Esophagus squamous epithelium (tissue), 4 donors: ENCODE measurements at regions not wholly inside any gene's neighbourhood (a gene's known extent, or its start where the extent isn't known, plus 50 kb on each side); places are given as distances from the start of the nearest gene placed in this dataset.

Source experiments
- POLR2A ChIP-seq, 4 donors: fragments of 450-650 bp; IDR thresholded peaks; one replicate each; pipeline ENCODE4 v1.6.1; 2017; ENCODE audit warnings: antibody characterized with exemption in 4 of 4, mild to moderate bottlenecking in 4 of 4, moderate library complexity in 3 of 4
- TF ChIP-seq, protein P1 (sequence below), 6 experiments: fragments of 450-650 bp in 4 of 6; fragments of 200-600 bp in 2 of 6; sonication (generic) in 2 of 6; IDR thresholded peaks; one replicate each; pipeline ENCODE4 v1.5.1; 2016 to 2019; ENCODE audit warnings: antibody characterized with exemption in 6 of 6, mild to moderate bottlenecking in 4 of 6, moderate library complexity in 4 of 6

GRCh38 chr10:16063350-16063749 lies 203.0 kb upstream of the MINDY3 start:
- TF ChIP-seq, protein P1, sequence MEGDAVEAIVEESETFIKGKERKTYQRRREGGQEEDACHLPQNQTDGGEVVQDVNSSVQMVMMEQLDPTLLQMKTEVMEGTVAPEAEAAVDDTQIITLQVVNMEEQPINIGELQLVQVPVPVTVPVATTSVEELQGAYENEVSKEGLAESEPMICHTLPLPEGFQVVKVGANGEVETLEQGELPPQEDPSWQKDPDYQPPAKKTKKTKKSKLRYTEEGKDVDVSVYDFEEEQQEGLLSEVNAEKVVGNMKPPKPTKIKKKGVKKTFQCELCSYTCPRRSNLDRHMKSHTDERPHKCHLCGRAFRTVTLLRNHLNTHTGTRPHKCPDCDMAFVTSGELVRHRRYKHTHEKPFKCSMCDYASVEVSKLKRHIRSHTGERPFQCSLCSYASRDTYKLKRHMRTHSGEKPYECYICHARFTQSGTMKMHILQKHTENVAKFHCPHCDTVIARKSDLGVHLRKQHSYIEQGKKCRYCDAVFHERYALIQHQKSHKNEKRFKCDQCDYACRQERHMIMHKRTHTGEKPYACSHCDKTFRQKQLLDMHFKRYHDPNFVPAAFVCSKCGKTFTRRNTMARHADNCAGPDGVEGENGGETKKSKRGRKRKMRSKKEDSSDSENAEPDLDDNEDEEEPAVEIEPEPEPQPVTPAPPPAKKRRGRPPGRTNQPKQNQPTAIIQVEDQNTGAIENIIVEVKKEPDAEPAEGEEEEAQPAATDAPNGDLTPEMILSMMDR (IDR thresholded peaks at IDR 0.05): no peak
- TF ChIP-seq POLR2A (IDR thresholded peaks at IDR 0.05): no peak
